ENCODE measurements at regions not wholly inside any gene's neighbourhood (a gene's known extent, or its start where the extent isn't known, plus 50 kb on each side); places are given as distances from the start of the nearest gene placed in this dataset.

DNA sequence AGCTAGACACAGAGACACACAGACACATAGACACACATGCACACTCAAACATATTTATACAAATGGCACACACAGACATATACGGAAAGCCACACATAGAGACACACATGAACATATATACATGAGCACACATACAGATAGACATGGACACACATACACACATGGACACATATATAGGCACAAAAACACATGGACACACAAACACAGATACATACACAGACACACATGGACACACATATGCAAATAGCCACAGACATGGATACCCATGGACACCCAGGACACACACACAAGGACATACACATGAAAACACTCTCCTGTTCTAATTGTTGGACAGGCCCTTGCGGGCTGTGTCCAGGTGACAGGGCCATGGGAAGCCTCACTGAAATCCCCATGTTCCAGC lies 160.1 kb downstream of the IRS1 start:
- Histone ChIP-seq H3K4me3 (no peak overlapping the region), H3K27ac (no peak overlapping the region), H3K9me3 (no peaks in the 10 kb centered on the region), H3K27me3 (no peaks in the 10 kb centered on the region), H3K4me1 (no peaks in the 10 kb centered on the region), H3K36me3 (ENCODE audit: low read depth, missing control alignments) (no peaks in the 10 kb centered on the region)
- WGBS, 2 donors, result 94 to 95% methylated on average over 2 of the region's 2 CpGs
- intact Hi-C loops (cut with DNase I; ENCODE audit: low total_unique reads), result no loop called here
- no peak for TF ChIP-seq POLR2A (IDR thresholded peaks at IDR 0.05)
- TF ChIP-seq, protein P1, sequence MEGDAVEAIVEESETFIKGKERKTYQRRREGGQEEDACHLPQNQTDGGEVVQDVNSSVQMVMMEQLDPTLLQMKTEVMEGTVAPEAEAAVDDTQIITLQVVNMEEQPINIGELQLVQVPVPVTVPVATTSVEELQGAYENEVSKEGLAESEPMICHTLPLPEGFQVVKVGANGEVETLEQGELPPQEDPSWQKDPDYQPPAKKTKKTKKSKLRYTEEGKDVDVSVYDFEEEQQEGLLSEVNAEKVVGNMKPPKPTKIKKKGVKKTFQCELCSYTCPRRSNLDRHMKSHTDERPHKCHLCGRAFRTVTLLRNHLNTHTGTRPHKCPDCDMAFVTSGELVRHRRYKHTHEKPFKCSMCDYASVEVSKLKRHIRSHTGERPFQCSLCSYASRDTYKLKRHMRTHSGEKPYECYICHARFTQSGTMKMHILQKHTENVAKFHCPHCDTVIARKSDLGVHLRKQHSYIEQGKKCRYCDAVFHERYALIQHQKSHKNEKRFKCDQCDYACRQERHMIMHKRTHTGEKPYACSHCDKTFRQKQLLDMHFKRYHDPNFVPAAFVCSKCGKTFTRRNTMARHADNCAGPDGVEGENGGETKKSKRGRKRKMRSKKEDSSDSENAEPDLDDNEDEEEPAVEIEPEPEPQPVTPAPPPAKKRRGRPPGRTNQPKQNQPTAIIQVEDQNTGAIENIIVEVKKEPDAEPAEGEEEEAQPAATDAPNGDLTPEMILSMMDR (IDR thresholded peaks at IDR 0.05), result no peak
- DNase-seq, result no peak

DNA sequence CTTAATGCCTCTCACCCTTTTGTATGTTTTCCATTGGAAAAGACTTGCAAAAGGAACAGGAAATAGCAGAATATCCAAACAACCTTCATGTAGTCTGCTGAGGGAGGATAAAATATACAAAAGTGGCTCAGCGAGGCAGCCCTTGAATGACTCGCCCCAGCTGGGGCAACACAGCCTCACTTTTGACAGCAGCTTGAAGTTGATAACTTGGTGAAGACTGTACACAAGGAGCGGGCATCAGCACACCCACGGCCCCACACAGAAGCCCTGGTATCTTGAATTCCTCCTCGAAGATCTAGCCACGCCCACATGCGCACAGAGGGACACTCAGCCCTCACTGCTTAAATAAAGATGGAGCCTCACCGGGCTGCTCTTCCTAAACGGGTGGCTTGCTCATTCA lies 161.0 kb downstream of the IRS1 start:
- Histone ChIP-seq H3K36me3 (ENCODE audit: low read depth, missing control alignments) (no peaks in the 10 kb centered on the region), H3K27me3 (no peaks in the 10 kb centered on the region), H3K27ac (no peak overlapping the region), H3K4me1 (no peaks in the 10 kb centered on the region), H3K9me3 (no peaks in the 10 kb centered on the region), H3K4me3 (no peak overlapping the region)
- DNase-seq, result peak; percentile 28
- TF ChIP-seq, protein P1 (IDR thresholded peaks at IDR 0.05), result no peak
- TF ChIP-seq POLR2A (IDR thresholded peaks at IDR 0.05), result no peak
- 64 to 68% methylated on average over 9 of the region's 9 CpGs for WGBS, 2 donors
- intact Hi-C loops (cut with DNase I; ENCODE audit: low total_unique reads), result no loop called here

GRCh38 chr2:226637383-226637782 lies 162.2 kb downstream of the IRS1 start:
- DNase-seq, result no peak
- Histone ChIP-seq H3K36me3 (ENCODE audit: low read depth, missing control alignments) (no peaks in the 10 kb centered on the region), H3K4me3 (no peak overlapping the region), H3K27me3 (no peaks in the 10 kb centered on the region), H3K27ac (no peak overlapping the region), H3K9me3 (no peaks in the 10 kb centered on the region), H3K4me1 (no peaks in the 10 kb centered on the region)
- 92 to 93% methylated on average over 2 of the region's 2 CpGs for WGBS, 2 donors
- intact Hi-C loops (cut with DNase I; ENCODE audit: low total_unique reads), result no loop called here
- TF ChIP-seq, protein P1 (IDR thresholded peaks at IDR 0.05), result no peak
- no peak for TF ChIP-seq POLR2A (IDR thresholded peaks at IDR 0.05)

DNA sequence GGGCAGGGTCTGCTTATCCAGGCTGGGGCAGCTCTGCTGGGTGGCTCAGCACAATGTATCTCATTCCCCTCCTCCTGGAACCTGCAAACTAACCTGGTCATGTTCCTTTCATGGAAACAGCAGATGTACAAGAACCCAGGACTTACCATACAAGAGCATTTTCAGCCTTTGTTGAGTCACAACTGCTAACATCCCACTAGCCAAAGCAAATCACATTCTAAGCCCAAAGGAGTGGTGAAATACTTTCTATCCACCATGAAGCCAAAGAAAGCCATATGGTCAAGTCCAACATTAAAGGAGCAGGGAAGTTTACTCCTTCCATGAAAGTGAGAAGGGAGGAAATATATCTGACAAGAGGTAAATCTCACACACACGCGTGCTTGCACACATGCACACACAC lies 163.0 kb downstream of the IRS1 start:
- intact Hi-C loops (cut with DNase I; ENCODE audit: low total_unique reads), result no loop called here
- DNase-seq, result no peak
- H3K27ac ChIP-seq, result no peak overlapping the region
- no peak overlapping the region for H3K4me3 ChIP-seq
- TF ChIP-seq POLR2A (IDR thresholded peaks at IDR 0.05), result no peak
- TF ChIP-seq, protein P1 (IDR thresholded peaks at IDR 0.05), result no peak
- no peaks in the 10 kb centered on the region for H3K4me1 ChIP-seq
- H3K9me3 ChIP-seq, result no peaks in the 10 kb centered on the region
- H3K27me3 ChIP-seq, result no peaks in the 10 kb centered on the region
- no peaks in the 10 kb centered on the region for H3K36me3 ChIP-seq (ENCODE audit: low read depth, missing control alignments)
- WGBS, 2 donors, result 93 to 99% methylated on average over 2 of the region's 2 CpGs

DNA sequence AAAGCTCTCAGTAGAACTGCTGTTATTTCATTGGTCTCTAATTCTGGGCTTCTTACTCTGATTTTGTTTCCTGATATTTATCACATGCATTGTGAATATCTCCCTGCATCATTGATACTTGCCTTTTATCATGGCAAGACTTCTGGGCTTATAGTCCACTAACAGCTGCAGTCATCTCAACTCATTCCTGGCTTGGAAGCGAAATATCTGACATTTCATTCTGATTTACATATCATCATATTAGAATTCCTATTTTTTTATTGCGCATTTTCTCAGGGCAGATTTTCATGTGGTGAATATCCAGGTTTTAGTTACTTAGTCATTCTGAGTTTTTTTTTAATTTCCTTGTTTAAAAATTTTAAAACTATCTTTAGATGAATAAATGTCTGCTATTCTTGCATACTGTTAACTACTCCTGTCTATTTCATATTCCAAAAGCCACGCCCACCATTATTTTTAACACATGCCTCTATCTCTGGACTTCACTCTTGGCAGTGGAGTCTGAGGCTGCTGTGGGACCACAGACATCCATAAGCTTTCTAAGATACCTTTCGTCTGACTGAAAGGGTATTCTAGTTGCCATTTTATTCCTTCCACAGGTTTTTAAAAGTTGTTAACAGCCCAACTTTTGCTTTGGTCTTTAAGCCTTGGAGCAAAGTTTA lies 164.5 kb downstream of the IRS1 start:
- 91 to 93% methylated on average over 4 of the region's 4 CpGs for WGBS, 2 donors
- intact Hi-C loops (cut with DNase I; ENCODE audit: low total_unique reads), result no loop called here
- no peaks in the 10 kb centered on the region for H3K27me3 ChIP-seq
- no peaks in the 10 kb centered on the region for H3K36me3 ChIP-seq (ENCODE audit: low read depth, missing control alignments)
- no peak overlapping the region for H3K4me3 ChIP-seq
- no peaks in the 10 kb centered on the region for H3K9me3 ChIP-seq
- no peak for DNase-seq
- no peak overlapping the region for H3K27ac ChIP-seq
- no peak for TF ChIP-seq POLR2A (IDR thresholded peaks at IDR 0.05)
- TF ChIP-seq, protein P1 (IDR thresholded peaks at IDR 0.05), result no peak
- H3K4me1 ChIP-seq, result no peaks in the 10 kb centered on the region

All from testis (tissue), 2 donors.